GM10266 (cell line): ENCODE measurements at regions not wholly inside any gene's neighbourhood (a gene's known extent, or its start where the extent isn't known, plus 50 kb on each side); places are given as distances from the start of the nearest gene placed in this dataset.

ENCODE experiments used
- DNase-seq: peaks from one replicate; pipeline ENCODE4 v3.0.0; 2012; ENCODE audit errors: extremely low spot score
- CTCF ChIP-seq: IDR thresholded peaks from 2 replicates; pipeline ENCODE4 v1.5.1; 2012; ENCODE audit warnings: mild to moderate bottlenecking, low read depth; ENCODE audit not compliant: control insufficient read depth, insufficient read depth; ENCODE audit errors: missing control alignments

DNA sequence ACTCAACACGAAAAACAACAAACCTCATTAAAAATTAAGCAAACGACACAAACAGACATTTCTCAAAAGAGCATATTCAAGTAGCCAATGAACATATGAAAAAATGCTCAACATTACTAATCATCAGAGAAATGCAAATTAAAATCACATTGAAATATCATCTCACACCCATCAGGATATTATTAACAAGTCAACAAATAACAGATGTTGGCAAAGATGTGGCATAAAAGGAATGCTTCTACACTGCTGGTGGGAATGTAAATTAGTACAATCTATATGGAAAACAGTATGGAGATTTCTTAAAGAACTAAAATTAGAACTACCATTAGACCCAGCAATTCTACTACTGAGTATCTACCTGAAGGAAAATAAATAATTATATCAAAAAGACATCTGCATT is 182.2 kb downstream of the KITLG start:
- TF ChIP-seq CTCF, result no peak
- DNase-seq, result no peak

DNA sequence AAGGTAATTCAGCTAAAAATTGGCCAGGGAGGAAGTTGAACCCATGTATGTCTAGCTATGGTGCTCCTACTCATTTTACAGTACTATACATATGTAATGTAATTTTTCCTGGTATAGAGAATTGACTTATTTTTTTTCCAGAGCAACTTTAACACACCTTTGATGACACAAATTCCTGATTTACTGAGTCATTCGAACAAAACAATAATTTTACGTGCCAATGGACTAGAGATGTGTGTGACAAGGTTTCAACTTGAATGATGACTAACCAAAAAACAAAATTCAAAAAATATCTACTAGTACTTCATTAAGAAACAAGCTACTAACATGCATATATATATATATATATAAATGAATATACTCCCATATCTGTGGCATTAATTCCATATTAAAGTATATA is 180.5 kb downstream of the KITLG start:
- DNase-seq, result no peak
- TF ChIP-seq CTCF, result no peak

DNA sequence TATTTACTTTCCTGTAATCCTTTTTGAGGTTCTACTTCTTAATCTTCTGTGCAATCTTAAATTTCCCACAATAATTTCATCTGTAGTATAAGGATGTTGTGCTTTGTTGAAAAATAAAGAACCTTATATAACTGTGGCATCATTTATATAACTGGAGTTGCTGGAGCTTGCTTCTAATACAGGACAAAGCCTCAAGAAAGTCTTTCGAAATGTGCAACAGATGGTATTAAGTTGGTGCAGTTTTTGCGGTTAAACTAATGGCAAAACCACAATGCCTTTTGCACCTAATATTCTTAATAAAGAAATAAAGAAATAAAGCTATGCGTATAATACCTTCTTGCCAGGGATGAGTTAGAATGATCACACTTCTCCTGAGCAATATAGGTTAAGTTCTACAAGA is 180.0 kb downstream of the KITLG start:
- no peak for TF ChIP-seq CTCF
- no peak for DNase-seq

DNA sequence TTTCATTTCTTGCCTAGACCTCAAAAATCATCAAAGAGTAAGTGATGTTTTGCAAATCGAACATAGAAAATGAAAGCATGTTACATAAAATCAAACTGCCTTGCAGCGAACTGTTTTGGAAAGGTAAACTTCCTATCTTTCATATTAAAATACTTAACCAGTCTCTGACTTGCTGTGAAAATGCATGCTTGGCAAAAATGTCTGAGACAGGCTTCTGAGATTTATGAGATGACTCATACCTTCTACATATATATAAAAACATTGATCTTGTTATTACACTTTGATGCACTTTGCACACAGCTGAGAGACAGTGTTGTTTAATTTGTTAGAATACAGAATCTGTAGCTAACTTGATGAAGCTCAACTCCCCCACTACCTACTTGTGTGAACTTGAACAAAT is 179.1 kb downstream of the KITLG start:
- DNase-seq, result no peak

DNA sequence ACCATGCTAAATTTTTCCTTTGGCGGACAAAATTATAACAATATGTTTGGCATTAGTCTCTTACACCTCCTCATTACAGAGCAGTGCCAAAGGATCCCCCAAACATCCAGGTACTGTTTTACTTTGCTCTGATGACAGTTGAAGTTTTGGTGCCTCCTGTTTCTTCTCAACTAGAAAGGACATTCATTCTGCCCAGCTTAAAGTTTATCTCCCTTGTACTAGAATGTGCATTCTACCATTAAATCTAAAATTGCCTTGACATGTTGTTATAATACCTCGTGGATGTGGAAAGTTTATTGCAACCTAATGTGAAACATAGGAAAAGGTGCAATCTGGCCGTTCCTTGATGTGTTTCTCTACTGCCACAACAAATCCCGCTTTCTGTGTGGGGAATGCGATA is 173.4 kb downstream of the KITLG start:
- no peak for DNase-seq
- no peak for TF ChIP-seq CTCF

More for the DNA sequence above, 179.1 kb downstream of the KITLG start:
- TF ChIP-seq CTCF, result no peak

DNA sequence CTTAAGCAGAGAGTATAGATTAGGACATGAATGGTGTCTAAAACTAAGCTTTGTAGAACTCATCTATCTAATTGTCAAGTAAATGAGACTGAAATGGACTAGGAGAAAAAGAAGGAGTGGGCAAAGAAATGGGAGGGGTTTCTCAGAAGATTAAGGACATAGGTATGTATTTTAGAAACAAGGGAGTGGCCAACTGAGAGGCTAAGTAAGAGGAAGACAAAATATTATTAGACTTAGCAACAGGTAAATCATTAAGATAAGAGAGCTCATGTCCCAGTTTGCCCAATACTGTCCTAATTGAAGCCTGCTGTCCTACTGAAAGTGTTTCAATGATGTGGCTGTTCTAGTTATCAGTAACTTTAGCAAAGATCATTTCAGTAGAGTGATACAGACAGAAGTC is 171.4 kb downstream of the KITLG start:
- DNase-seq, result no peak
- TF ChIP-seq CTCF, result no peak

DNA sequence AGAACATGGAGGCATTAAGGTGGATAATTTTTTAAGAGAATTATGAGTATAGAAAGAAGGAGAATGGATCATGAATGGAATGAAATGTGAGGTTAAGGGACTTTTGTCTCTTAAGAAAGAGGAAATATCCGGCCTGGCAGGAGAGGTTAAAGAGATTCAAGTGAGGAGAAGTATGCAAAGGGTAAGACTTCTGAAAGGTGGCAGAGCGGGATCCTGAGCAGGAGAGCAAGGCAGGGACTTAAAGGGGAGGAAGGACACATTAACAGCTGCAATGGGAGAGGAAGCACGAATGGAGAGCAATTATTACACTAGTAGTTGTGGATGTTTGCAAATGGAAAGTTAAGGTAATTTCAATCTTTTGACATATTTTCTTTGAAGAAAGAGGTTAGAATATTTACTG is 171.0 kb downstream of the KITLG start:
- DNase-seq, result no peak
- no peak for TF ChIP-seq CTCF

DNA sequence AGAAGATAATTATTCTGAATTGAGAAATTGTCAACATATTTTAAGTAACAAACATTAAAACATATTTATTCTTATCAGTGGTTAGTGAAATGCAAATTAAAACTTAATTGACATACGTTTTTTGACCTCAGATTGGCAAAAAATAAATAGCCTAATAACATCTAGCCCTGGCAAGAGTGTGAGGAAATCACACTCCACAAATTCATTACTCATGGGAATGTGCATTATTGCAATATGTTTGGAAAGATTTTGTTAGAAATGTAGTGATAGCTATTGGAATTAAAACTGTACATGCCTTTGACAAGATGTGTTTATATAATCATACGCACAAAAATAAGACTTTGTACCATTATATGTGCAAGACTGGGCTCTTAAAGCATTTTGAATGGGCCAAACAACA is 168.6 kb downstream of the KITLG start:
- DNase-seq, result no peak
- no peak for TF ChIP-seq CTCF
